HG03280 (cell line): ENCODE measurements at regions not wholly inside any gene's neighbourhood (a gene's known extent, or its start where the extent isn't known, plus 50 kb on each side); places are given as distances from the start of the nearest gene placed in this dataset.

Experiments used
- ATAC-seq: cut with Tn5 transposase; IDR thresholded peaks from one replicate; pipeline ENCODE4 v1.9.1; 2021; ENCODE audit warnings: mild to moderate bottlenecking, moderate library complexity; ENCODE audit not compliant: unreplicated experiment

DNA sequence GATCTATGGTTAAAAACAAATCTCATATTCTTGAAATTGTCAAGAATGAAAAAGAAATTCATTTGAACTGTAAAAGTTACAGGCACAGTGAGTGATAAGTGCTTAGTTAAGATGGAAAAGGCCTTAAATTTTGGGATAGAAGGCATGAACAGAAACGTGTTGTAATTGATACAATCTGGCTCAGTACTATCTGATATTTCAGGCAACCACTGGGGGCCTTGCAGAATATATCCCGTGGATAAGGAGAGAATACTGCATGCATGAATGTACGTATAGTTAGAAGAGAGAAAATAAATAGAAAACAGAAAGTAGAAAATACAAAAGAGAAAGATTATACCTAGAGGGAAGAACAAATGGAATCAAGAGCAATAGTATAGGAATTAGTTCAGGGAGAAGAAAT, 741.4 kb upstream of the CCDC54 start:
- no peak for ATAC-seq

DNA sequence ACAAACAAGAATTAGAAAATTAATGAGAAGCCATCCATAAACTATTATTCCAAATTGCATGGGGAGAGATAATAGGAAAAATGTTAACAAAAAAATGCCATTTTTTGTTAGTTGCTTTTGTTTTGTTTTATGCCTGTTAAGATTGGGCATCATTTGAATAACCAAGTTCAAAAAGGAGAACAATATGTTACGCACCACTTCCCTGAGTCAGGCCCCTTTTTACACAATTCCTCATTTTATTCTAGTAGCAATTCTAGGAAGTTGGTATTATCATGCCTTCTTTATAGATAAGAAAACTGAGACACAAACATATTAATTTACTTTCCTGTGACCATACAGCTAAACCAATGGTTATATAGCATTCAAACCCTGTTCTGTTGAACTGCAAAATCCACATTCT, 736.9 kb upstream of the CCDC54 start:
- no peak for ATAC-seq

DNA sequence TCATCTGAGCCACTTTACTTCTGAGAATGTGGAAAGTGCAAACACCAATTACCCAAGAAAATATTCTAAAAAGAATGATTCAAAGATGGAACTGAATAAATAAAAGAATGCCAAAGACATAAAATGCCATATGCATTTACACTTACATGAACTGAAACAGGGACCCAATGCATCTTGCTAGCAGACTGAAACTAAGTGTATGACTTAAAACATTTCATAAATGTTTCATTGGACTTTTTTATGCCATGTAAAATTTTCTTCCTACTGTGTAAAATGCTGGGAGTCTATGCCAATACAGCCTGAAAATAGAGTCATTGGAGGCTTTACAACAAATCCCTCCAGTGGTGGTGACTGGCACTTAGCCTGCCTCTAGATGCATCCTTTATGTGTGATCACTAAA, 735.1 kb upstream of the CCDC54 start:
- ATAC-seq, result no peak

DNA sequence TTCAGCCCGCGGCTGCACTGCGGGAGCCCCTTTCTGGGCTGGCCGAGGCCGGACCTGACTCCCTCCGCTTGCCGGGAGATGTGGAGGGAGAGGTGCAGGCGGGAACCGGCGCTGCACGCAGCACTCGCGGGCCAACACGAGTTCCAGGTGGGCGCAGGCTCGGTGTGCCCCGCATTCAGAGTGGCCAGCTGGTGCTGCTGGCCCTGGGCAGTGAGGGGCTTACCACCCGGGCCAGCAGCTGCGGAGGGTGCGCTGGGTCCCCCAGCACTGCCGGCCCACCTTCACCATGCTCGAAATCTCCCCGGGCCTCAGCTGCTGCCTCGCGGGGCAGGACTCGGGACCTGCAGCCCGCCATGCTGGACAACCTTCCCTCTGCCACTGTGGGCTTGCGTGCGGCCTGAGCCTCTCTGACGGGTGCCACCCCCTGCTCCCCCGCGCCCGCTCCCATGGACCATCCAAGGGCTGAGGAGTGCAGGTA, 733.5 kb upstream of the CCDC54 start:
- no peak for ATAC-seq

DNA sequence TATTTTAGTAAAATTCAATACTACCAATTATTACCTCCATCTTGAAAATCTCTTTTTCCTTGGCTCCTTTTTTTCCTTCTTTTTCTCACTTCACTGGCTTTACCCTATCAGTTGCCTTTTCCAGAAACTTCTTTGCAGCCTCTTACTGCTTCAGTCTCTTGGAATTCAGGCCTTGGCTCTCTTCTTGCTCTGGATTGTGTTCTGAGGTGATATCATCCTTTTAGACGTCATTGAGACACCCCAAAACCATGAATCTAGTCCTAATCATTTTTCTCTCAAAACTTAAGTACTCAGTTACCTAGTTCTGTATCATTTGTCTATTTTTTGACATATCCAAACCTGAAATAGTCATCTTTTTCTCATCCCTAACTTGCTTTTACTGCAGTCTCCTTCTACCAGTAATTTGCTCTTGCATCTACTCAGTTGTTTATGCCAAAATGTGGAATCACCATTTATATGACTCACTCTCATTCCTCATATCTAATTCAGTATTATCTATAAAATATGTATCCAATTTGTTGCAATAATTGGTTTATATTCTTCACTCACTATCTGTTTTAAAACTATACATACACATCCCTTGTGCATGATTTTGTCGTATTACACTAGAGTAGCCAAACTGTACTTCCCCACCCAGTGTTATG, 703.2 kb upstream of the CCDC54 start:
- ATAC-seq, result no peak

DNA sequence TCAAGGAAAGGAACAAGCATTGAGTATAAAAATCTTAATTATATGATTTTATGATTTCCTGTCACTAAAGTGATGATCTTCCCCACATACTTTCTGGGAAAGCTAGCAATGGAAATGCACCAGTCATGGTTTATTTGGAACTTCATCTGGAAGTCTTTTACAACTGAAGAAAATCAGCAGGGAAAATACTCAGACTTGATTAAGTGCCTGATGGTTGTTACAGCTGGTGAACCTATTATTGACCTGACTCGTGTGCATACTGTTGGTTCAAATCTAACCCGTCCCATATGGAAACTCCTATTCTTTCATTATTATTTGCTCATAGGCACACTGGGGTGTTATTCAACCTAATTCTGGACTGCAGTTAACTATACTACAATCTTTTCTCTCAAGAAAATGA, 701.8 kb upstream of the CCDC54 start:
- no peak for ATAC-seq

DNA sequence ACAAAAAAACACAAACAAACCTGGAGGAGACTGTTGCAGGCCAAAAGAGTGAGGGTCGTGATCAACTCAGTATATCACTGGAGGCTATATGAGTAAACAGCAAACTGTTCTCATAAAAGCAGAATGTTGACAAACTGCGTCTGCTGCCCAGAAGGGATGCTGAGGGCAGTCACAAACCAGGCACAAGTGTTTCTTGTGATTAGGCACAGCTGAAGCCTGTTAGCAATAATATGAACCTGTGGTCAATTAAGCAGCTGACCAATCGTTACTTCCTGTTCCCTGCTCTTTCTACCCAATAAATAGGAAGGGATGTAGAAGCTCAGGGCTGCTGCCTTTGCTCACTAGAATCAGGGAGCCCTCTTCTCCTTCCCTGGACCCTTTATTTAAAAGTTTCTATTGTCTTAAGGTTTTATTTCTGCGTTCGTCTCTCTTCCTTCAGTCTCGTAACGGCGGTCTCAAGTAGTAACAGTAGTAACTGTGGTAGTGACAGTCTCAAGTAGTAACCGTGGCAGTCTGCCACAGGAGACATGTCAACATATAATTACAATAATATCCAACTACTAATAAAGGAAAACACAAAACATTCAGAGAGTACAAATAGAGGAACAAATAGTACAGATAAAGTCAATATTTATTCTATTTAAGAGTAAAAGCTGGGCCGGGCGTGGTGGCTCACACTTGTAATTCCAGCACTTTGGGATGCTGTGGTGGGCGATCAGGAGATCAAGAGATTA, 698.4 kb upstream of the CCDC54 start:
- ATAC-seq, result no peak

DNA sequence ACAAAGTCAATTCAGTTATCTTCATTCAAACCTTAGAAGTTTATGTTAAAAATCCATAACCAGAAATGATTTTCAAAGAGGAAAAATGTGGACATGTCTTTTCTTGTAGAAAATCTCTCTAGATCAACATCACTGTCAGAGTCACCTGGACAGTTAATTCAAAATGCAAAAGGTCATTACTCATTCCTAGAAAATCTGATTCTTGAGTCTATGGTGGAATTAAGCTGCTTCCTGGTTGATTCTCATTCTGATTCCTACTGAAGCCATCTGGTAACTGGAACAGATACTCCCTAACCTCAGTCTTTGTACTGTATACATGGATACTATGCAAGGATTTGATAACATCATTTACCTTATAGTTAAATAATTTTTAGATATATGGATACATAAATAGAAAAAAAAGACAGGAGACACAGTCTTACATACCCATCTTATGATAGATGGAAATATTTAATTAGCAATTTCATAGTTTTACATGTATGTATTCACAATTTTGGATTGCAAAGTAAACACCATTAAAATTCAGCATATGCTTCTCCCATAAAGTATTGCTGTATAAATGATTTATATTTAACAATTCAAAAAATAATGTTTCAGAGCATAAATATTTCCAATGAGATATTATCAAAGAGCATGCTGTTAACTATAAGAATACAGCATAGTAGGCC, 693.2 kb upstream of the CCDC54 start:
- no peak for ATAC-seq

DNA sequence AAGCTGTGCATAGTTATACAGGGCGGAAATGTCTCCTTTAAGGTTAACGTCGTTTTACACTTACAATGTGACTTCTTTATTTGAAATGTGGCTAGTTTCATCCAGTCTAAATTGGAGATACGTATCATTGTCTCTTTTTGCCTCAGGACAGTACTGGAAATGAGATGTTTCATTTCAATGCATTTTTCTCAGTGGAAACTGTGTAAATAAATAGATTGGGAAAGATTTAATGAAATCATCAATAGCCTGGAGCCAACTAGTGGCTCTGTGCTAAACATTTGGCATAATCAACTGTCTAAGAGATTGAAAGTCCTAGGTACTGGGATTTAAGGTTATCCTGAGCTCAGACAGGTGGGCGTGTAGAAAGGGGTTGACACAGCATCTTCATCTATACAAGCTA, 691.5 kb upstream of the CCDC54 start:
- ATAC-seq, result no peak

DNA sequence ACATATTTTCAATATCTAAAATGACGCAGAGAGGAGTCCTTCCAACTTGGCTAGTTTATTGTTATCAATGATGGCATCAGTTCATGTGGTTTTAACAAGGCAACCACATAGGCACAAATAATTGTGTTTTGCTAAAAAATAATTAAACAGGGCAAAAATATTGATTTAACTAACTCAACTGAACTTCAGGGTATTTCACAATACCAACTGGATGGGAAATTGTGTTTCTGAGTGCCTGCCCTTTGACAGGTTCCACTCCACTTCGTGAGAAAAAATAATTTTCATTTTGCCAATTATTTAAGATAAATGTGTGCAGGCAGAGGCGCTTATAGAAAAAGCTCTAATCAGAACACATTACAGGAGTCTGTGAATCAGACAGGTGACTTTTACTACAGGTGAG, 689.3 kb upstream of the CCDC54 start:
- ATAC-seq, result no peak

DNA sequence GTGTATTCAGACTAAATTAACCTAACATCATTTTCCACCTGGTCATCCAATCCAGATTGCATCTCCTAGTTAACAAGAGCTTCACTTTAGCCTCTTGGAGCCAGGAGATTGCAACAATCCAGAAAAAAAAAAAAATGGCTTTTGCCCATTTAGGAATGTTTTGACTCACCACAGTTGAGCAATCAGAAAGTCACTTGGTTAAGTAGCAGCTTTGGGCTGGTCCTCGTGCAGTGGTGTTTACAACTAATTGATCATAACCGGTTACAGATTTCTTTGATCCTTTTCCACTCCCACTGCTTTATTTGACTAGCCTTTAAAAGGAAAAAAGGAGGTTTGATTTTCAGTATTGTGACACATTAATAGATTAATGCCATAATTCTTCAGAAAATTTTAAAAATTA, 688.8 kb upstream of the CCDC54 start:
- ATAC-seq, result no peak

DNA sequence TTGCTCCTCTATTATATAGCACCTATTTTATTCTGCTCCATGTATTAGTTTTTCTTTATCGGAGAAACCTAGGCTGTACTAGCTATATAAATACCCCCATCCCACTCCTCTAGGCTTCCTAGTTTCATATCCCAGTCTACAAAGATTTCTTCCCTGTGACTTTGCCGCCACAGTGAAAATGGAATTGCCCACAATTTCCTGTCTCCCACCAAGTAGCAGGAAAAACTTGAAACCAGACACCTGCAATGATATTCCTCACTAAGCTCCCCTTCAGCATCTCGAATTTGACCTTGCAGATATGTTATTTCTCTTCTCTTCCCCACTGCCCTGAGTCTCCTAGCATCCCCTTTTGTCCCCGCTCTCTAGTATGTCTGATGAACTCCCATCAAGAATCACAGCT, 685.8 kb upstream of the CCDC54 start:
- ATAC-seq, result no peak

DNA sequence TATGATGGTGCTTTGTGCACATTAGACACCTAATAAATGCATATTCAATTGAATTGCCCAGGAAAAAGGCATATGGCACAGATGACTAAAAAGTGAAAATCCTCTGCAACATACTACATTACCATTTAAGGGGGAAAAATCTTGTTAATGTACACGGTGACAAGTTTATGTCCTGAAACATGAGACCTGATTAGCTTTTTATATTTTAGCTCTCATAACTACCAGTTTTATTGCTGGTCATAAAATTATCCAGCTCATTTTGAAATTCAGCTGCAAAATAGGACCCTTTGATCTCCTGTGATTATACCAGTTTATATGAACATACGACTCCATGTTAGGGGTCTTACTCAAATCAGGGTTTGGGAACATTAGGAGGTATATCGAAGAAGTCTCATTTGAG, 684.6 kb upstream of the CCDC54 start:
- ATAC-seq, result no peak

DNA sequence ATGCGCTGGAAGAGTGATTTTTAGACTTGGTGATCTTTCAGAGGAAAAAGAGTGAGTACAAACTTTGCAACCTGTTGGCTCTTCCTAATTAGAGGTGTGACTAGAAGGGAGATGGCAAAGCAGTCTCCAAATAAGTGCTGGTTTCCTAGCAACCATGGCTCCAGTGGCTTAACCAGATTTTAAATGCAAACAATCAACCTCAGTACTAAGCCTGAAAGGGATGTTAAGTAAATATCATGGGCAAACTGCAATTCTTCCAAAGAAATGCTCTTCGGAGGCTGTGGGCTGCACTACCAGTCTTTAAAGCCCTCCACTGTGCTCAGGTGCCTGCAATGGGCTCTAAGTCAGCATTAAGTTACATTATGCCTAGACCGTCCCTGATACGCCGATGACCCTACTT, 678.1 kb upstream of the CCDC54 start:
- ATAC-seq, result no peak

DNA sequence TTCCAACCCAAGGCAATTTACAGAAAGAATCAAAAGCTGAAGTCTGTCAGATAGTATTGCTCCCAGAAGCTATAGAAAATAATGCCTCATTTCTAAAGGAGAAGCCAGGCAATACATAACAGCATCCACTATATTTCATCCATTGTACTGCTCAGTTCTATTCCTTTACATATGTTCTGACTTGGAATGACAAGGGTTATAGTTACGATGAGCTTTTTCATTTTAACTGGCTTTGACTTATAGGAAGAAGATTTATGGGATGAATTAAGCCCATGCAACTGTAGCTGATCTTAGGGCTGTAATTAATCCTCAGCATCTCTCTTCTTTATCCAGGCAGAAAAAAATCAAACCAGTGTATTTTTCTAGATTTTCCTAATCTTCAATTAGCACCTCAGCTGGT, 676.3 kb upstream of the CCDC54 start:
- no peak for ATAC-seq

DNA sequence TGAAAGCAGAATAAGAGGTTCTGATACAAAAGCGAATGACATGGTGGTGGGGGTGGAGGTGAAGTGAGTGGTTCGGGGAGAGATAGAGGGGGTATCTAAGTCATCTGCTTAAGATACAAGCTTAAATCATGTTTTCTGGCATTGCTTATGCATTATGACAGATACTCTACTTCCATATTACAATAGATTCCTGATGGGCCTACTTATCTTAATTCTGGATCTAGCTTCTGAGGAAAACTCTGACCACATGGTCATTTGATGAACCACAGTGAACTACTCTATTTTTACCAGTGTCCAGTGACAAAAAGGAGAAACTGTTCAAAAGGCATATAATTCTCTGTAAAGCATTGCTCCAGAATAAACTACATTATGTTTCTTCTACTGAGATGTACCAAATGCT, 673.7 kb upstream of the CCDC54 start:
- no peak for ATAC-seq

DNA sequence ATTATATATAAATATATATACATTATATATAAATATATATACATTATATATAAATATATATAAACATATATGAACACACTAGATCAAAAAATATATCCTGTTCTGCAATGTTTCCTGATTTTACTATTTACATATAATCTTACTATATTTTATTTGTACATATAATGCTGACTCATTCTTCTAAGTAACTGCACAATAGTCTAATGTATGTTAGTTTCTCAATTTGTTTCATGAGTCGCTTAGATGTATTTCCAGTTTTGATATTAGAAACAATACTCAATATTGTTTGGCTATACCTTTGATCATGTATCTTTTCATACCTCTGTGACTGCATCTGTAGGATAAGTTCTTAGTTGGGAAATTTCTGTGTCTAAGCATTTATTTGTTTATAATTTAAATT, 669.9 kb upstream of the CCDC54 start:
- ATAC-seq, result no peak

DNA sequence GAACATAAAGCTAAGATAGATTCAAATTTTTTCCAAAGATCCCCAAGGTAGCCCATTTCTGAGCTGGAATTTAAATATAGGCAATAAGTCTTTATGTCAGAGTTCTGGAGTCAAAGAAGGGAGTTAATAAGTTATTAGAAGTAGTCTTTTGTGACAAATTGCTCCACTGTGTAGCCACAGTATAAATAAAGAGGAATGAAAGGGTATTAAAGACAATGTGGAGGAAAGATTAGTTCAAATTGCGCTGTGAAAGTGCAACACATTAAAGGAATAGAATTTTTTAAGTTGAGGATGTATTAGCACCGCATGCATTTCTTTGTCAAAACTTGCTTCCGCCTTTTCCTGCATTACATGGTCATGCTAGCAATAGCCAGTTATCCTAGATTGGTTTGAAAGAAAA, 666.6 kb upstream of the CCDC54 start:
- ATAC-seq, result no peak

DNA sequence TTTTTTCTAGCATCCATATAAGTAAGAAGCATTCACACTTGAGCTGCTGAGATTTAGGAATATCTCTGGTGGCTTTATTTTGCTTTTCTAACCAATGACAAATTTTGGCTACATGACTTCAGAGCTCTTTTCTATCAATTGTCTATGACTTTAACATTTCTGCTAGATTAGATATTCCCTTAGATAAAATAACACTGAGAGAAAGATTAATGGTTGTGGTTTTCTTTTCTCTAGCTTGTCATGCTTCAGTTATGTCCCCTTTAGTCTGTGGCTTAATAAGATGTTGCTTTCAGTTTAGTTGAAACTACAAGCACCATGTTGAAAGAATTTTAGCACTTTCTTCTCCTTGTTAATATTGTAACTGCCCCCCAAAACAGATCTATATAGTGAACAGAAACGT, 665.6 kb upstream of the CCDC54 start:
- ATAC-seq, result no peak

DNA sequence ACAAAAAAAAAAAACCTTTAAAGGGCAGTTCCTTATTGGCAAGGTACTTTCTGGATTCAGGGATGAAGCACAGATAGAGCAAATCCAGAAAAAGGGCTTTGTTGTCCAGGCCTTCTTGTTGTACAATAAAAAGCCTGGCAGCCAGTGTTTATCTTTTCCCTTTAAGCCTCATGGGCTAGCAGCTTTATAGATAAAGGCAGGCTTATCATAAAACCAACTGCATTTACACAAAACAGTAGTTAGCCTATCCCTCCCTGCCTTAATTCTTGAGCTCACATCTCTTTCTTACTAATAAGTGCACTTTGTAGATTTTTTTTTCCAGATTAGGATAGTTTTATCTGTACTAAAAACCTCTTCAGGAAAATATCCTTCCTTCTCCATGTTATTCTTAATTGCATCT, 662.8 kb upstream of the CCDC54 start:
- ATAC-seq, result no peak

DNA sequence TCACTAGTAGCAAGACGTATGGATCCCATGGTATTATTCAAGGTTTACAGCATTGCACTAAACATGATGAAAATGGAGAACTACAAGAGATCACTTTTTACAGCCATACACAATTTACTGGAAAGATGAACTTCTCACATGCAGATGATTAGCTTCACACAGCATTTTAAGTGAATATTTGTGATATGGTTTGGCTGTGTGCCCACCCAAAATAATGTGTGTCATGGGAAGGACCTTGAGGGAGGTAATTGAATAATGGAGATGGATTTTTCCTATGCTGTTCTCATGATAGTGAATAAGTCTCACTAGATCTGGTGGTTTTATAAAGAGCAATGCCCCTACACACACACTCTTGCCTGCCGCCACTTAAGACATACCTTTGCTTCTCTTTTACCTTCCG, 662.0 kb upstream of the CCDC54 start:
- no peak for ATAC-seq

DNA sequence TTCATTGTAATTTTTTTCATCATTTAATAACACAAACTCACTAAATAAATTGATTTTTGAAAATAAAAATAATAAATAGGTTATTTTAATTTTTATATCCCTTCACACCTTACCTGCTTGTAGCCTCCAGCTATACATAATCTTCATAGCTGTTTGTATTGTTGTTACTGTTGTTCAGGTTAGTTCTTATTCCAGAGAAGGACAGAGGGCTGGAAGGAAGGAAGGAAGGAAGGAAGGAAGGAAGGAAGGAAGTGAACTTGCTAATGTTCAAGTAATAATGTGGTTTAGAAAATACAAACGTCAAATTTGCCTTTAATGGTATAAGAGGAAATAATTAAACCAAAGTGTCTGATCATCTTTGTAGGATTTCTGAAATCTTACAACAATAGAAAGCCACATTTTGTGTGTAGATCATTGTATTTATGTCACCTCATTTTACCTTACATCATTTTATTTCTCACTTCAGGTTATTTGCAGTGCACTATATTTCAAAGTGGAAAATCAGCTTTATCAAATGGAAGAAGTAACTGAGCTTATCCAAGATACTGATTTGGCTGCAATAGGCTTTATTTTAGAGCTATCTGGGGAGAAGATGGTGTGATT, 660.0 kb upstream of the CCDC54 start:
- ATAC-seq, result no peak
